ENCODE measurements at regions not wholly inside any gene's neighbourhood (a gene's known extent, or its start where the extent isn't known, plus 50 kb on each side); places are given as distances from the start of the nearest gene placed in this dataset.
"Not testable (repeated sequence)": the region's sequence is repeated elsewhere in the genome, so short reads cannot be mapped to it uniquely, and the experiment has no call there.

DNA sequence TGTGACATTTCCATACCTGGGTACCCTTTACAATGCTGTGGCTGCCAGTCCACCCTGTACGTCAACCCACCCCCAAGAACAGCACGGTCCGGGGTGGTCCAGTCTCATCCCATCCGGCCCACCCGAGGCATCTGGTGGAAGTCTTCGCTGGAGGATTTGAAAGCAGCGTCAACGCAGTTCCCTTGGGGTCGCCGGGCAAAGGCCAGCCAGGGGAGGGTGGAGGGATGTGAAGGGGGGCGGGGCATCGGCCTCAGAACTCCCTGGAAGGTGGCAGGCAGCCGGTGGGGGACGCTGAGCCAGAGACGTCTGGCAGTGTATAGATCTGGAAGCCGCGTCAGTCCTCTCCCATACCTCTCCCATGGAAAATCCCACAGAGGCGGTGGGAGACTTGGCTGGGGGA, 1944.0 kb upstream of the DEFB115 start:
- no peak for DNase-seq (ENCODE audit: low read depth)
- TF ChIP-seq, protein P1, sequence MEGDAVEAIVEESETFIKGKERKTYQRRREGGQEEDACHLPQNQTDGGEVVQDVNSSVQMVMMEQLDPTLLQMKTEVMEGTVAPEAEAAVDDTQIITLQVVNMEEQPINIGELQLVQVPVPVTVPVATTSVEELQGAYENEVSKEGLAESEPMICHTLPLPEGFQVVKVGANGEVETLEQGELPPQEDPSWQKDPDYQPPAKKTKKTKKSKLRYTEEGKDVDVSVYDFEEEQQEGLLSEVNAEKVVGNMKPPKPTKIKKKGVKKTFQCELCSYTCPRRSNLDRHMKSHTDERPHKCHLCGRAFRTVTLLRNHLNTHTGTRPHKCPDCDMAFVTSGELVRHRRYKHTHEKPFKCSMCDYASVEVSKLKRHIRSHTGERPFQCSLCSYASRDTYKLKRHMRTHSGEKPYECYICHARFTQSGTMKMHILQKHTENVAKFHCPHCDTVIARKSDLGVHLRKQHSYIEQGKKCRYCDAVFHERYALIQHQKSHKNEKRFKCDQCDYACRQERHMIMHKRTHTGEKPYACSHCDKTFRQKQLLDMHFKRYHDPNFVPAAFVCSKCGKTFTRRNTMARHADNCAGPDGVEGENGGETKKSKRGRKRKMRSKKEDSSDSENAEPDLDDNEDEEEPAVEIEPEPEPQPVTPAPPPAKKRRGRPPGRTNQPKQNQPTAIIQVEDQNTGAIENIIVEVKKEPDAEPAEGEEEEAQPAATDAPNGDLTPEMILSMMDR (conservative IDR thresholded peaks at IDR 0.05; ENCODE audit: low read depth, low read length) = no peak
- H3K4me3 ChIP-seq (ENCODE audit: low read depth, low read length) = no peak overlapping the region

DNA sequence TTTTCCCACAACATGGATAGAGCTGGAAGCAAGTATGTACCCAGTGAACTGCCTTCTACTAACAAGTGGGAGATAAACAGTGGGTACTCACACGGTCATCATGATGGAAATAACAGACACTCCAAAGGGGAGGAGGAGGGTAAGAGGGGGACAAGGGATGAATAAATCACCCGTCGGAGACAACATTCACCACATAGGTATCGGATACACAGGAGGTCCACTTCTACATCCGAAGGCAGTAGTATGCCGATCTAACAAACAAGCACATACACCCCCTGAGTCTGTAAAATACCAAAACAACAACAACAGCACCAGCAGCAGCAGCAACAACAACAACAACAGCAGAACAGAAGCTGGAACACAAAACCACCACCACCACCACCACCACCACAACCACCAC, 1943.2 kb upstream of the DEFB115 start:
- DNase-seq (ENCODE audit: low read depth) = no peak
- no peak overlapping the region for H3K4me3 ChIP-seq (ENCODE audit: low read depth, low read length)
- TF ChIP-seq, protein P1 (conservative IDR thresholded peaks at IDR 0.05; ENCODE audit: low read depth, low read length) = no peak

DNA sequence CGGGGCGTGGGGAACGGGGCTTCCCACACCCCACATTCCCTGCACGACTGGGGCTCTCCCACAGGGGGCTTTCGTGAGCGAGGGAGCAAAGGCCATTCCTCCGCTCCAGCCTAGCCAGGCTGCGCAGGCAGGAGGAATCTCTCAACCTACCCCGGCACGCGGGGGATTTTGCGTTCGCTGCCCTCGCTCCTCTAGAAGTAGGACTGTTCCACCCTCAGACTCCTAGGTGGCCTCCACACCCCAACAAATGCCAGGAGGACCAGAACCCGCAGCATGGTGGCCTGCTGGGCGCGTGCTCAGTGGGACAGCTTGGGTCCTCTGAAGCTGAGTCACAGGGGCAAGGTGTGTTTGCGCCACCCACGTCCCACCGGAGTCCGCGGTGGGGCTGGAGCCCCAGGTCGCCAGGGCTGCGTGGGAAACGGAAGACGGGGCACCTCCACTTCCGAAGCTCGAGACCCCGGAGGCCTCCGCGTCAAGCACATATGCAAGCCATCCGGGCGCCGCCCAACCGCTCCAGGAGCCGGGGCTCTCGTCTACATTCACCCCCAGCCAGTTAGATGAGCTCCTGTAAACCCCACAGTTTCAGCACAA, 1938.5 kb upstream of the DEFB115 start:
- TF ChIP-seq, protein P1 (conservative IDR thresholded peaks at IDR 0.05; ENCODE audit: low read depth, low read length) = no peak
- no peak for DNase-seq (ENCODE audit: low read depth)
- H3K4me3 ChIP-seq (ENCODE audit: low read depth, low read length) = no peak overlapping the region

DNA sequence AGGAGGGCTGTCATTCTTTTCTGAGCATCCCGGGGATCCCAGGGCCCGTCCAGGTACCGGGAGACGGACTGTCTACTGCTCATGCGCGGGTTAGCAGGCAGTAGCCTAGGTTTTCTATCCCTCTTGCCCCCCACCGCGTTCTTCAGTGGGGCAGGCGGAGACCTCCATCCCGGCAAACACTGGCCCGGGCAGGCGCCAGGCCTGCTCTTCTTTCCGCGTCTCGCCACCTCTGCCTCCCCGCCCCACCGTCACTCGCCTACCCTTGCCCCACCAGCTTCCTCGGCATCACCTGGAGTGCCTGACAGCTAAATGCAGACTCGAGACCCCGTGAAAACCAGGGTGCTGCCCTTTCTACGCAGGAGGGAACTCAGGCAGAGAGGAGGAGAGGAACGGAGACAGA, 1937.7 kb upstream of the DEFB115 start:
- TF ChIP-seq, protein P1 (conservative IDR thresholded peaks at IDR 0.05; ENCODE audit: low read depth, low read length) = no peak
- H3K4me3 ChIP-seq (ENCODE audit: low read depth, low read length) = no peak overlapping the region
- no peak for DNase-seq (ENCODE audit: low read depth)

DNA sequence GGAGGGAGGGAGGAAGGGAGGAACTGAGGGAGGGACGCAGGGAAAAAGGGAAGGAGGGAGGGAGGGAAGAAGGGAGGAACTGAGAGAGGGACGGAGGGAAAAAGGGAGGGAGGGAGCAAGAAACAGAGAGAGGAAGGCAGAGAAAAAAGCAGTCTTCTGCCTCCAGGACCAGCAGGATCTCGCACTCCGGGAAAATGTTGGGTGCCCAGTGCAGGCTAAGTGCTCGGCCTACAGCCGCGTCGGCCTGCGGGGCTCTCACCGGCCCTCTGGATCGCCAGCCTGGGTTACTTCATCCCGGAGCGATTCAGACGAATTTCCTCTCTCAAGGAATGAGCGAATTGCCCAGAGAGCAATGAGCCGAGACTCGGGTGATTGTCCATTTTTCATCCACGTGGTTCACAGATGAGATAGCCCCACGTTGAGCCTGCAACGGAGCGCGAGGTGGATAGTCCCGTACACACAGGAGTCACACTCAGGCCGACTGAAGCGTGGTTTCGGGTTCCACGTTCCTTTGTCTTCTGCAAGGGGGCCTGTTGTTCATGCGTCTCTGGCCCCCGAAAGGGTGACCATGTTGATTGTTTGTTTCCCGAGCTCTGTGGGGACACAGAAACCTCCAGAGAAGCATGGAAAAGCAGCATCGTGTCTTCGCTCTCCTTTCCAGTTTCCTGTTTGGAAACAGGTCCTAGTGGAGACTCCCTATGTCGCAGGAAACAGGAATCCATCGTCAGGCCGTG, 1937.1 kb upstream of the DEFB115 start:
- DNase-seq (ENCODE audit: low read depth); H3K4me3 ChIP-seq (ENCODE audit: low read depth, low read length): not testable (repeated sequence)

DNA sequence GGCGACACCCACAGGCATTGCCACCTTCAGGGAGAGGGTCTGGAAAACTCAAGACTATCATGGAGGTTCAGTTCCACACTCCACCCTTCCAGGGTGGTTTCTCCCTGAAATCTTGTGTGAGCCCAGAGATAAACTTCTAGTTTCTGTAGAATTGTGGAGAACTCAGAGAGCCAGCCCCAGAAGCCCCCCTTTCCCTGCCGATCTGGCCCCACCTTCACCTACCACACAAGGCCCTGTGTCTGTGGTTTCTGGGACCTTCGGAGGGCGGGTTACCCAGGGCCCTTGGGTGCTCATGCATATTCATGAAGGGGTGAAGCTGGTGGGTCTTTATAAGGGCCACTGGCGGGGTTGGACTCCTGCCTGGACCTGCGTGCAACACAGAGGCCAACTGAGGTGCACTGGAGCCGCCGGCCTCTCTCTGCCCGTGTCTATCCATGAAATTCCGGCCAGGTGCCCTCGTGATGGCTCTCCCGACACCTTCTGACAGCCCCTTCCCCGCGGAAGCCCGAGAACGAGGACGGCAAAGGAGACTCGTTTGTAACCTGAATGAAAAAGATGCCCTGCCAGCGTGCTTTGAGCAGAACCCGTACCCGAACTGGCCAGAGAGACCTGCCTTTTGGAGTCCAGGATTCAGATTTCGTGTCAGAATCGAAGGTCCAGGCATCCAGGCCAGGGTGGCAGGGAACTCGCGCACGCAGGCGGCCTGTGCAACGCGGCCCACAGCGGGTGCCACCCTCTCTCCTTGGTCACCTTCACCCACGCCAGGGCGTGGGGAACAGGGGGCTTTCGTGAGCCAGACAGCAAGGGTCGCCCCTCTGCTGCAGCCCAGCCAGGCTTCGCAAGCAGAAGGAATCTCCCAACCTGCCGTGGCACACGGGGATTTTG, 1933.6 kb upstream of the DEFB115 start:
- not testable (repeated sequence) for DNase-seq (ENCODE audit: low read depth); H3K4me3 ChIP-seq (ENCODE audit: low read depth, low read length)

DNA sequence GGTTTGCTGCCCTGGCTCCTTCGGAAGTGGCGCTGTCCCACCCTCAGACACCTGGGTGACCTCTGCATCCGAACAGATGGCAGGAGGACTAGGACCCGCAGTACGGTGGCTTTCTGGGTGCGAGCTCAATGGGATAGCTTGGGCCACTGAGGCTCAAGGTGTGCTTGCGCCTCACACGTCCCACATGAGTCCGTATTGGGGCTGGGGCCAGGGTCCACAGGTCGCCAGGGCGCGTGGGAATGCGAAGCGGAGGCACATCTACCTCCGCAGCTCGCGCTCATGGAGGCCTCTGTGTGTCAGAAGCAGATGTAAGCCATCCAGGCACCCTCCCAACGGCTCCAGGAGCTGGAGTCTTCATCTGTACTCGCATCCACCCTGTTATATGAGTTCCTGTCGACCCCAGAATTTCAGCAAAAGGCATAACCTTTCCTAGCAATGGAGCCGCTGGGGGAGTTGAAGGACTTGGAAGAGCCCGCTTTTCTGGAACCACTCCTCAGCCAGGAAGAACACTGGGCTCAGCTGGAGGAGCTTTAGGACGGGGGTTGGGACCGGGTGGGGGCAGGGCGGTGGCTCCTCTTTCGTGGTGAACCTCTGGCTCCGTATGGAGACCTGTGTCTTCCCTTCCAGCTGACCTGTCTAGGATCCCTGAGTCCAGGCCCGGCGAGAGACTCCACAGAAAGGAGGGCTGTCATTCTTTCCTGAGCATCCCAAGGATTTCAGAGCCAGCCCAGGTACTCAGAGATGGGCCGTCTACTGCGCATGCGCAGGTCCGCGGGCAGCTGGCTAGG, 1932.8 kb upstream of the DEFB115 start:
- H3K4me3 ChIP-seq (ENCODE audit: low read depth, low read length); DNase-seq (ENCODE audit: low read depth): not testable (repeated sequence)

DNA sequence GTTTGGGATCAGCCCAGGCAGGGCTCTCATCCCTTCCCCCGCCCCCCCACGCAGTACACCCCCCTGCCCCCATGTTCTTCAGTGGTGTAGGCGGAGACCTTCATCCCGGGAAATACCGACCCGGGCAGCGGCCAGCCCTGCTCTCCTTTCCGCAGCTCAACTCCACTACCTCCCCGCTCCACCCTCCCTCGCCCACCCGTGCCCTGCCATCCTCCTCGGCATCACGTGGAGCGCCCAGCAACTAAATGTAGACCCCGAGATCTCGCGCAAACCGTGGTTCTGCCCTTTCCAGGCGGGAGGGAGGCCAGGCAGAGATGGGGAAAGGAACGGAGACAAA, 1932.2 kb upstream of the DEFB115 start:
- DNase-seq (ENCODE audit: low read depth) = no peak
- TF ChIP-seq, protein P1 (conservative IDR thresholded peaks at IDR 0.05; ENCODE audit: low read depth, low read length) = no peak
- H3K4me3 ChIP-seq (ENCODE audit: low read depth, low read length) = no peak overlapping the region

DNA sequence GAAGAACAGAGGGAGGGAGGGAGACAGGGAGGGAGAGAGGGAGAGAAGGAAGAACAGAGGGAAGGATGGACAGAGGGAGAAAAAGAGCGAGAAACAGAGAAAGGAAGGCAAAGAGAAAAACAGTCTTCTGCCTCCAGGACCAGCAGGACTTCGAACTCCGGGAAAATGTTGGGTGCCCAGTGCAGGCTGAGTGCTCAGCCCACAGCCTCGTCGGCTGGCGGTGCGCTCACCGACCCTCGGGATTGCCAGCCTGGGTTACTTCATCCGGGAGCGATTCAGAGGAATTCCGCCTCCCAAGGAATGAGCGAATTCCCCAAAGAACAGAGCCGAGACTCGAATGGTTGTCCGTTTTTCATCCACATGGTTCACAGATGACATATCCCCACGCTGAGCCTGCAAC, 1931.7 kb upstream of the DEFB115 start:
- not testable (repeated sequence) for H3K4me3 ChIP-seq (ENCODE audit: low read depth, low read length); DNase-seq (ENCODE audit: low read depth)
